GM21737 (cell line): ENCODE measurements at regions not wholly inside any gene's neighbourhood (a gene's known extent, or its start where the extent isn't known, plus 50 kb on each side); places are given as distances from the start of the nearest gene placed in this dataset.
"Not testable (repeated sequence)": the region's sequence is repeated elsewhere in the genome, so short reads cannot be mapped to it uniquely, and the experiment has no call there.

Source experiments
- ATAC-seq: cut with Tn5 transposase; IDR thresholded peaks from one replicate; pipeline ENCODE4 v1.9.1; 2021; ENCODE audit warnings: mild to moderate bottlenecking, moderate library complexity; ENCODE audit not compliant: unreplicated experiment

DNA sequence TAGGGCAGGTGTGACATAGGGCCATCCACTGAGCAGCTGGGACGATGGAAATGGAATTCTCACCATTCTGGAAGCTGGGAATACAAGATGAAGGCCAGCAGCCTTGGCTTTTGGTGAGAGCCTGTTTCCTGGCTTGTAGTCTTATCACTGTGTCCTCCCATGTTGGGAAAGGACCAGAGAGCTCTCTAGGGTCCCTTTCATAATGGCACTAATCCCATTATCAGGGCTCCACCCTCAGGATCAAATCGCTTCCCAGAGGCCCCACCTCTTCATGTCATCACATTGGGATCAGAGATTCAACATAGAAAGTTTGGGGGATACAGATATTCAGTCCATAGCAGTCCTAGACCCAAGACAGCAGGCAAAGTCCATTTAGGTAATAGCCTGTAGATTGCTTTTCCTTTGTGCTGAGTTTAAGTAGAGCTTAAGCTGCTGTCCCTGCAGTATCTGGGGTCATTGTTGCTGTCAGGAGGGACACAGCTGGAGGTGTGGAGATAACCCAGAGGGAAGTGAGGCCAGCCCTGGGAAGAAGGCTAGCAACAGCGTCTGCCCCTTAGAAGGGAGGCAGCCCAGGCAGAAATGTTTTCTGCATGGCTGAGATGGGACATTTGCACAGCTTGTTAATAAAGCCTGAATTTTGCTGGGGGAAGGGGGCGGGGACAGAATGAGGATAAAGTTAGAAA, 136.5 kb upstream of the GPR12 start:
- ATAC-seq, result no peak

DNA sequence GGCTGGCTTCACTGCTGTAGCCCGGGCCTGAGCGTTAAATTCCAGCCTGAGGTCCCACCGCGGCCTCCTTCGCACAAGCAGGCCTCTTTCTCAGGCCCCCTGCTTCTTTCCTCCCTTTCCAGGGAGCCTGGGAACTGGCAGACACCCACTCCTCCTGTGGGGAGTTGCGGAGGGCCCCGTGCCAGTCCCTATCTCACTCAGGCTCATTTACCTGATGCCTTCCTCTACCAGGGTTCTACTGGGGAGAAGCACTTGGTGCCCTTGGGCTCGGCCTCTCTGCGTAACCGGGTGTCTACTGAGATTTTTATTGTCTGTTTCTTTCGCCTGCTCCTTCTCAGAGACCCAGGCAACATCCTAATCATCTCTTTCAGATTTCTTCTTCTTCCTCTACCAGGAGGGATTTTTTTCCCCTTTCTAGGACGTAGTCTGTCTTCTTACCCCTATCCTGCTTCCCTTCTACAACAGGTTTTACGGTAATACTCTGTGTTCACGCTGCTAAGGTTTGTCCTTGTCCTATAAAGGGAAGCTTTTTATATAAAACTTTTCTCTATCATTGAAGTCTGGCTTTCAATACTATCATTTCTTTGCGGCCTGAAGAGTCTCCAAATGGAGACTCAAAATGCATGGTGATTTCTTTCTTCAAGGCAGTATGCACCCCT, 135.4 kb upstream of the GPR12 start:
- no peak for ATAC-seq

DNA sequence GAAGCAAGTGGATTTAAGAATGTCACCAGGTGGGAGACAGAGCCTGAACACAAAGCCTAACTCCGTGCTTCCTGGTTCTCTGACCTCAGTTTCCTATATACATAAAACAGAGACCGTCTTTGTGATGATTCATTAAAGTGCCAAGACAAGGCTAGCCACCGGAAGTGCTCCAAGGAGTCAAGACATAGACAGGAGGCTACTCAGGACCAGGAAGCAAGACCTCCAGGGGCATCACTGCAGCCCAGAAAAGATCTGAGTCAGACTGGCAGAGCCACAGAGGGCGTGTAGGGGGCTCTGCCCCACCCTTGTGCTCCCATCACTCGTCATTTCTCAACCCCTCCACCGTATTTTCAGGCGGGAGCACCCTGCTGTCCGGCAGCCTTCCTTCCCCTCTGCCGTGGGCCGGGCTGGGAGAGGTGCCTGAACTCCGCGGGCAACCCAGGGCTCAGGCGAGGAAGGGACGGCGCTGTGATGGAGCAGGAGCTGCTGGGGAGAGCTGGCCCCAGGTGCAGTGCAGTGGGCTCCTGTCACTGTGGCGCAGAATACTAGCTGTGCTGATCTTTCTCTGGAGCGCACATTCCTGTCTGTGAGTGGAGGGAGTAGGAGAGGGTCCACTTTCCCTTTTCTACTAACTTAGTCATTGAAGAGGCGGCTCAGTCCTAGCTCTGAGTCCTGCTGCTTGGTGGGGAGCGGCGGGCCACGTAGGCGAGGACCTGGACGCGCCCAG, 134.7 kb upstream of the GPR12 start:
- ATAC-seq, result no peak

DNA sequence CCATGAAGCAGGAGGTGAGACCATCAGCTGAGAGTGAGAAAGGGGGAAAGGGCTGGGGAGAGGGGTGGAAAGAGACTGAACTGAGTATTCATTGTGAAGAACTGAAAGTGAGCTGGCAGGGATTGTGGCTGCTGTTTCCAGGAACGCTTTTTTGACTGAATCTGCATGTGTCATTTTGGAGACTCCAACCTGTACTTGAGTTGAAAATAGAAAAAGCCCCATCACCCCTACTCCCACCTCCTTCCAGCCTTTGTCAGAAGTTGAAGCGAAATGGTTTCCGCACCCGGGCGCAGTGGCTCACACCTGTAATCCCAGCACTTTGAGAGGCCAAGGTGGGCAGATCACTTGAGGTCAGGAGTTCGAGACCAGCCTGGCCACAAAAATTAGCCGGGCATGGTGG, 128.0 kb upstream of the GPR12 start:
- ATAC-seq, result no peak

DNA sequence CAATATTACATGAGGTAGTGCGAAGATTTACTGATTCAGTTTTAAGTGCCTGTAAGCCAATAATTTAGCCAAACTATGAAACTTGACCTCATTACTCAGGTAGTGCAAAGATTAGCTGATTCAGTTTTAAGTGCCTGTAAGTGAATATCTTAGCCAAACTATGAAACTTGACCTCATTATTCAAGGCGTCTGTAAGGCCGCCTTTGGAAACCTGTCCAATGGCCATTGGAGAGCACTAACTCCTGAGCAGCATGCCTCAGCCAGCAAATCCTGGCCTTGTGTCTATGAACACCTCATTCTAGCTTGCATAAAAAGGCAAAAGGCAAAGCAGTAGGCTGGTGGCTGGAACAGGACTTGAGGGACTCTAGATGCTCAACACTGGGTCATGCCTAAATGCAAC, 127.0 kb upstream of the GPR12 start:
- no peak for ATAC-seq

DNA sequence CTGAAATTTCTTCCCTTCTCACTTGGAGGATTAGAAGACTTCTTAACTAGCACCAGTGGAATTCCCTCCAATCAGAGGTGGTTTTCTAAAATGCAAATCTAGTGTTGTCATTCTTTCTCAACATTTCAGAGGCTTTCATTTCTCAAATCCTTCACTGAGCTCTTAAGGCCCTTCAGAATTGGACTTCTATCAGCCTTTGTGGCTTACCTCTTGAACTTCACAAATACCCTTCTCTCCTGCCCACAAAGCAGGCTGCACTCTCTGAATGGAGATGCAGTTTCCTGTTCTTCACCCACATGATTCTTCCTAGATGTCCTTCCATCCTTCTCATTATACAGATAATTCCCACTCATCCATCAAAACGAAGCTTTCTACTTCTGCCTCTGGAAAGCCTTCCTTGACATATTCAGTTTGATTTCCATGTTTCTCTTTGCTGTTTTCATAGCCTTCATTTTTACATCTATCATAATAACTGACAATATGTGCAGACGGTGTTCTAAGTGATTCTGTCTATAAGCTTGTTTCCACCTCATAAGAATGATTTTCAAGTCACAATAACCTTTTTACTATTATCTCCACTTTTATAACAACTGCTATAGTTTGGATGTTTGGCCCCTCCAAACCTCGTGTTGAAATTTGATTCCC, 123.1 kb upstream of the GPR12 start:
- no peak for ATAC-seq

DNA sequence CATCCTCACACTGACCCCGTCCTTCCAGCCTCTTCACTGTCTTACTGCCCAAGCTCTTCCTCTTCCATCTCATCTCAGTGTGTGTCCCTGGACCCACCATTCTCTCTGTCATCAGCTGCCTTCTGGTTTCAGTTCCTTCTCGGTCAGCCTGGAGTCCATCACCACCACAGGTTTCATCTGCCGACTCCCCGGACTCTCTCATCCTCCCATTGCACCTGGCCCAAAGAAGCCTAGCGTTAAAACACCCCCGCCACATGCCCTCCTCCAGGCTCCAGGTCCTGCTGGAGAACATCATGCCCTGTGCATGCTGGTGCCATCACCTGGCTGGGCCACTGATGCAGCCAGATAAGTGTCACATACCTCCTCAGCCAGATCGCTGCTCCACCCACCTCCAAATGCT, 122.1 kb upstream of the GPR12 start:
- no peak for ATAC-seq

DNA sequence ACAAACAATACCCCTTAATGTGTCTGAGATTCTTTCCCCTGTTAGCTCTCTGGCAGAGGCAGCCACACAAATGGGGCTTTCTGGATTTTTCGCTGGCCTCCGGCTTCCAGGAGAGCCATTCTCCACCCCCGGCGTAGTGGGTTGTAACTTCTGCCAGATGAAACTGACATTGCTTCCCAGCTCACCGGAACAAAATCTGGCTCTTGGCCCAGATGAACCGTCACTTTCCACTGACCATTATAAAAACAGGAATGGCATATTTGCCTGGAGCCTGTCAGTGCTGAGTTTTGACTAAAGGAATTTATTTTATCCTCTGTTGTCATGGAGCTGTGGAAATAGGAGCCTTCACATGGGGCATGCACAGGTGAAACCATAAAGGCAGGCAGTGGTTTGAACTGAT, 120.6 kb upstream of the GPR12 start:
- ATAC-seq, result no peak

DNA sequence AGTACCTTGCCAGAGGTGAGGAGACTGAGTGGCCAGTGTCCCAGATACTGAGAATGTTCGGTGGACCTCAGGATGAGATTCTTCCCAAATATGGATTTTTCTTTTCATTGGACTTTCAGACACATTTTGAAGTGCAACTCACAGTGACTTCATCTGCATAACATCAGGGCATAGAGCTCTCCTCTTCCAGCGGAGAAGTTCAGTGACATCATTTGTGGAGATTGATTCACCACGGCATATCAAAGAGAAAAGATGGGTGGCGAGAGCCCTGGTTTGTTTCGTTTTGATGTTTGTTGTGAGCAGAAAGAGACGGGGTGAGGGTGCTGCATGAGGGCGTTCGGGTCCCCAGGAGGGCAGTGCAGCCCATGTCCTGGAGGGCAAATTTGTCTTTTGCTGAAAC, 120.1 kb upstream of the GPR12 start:
- no peak for ATAC-seq

DNA sequence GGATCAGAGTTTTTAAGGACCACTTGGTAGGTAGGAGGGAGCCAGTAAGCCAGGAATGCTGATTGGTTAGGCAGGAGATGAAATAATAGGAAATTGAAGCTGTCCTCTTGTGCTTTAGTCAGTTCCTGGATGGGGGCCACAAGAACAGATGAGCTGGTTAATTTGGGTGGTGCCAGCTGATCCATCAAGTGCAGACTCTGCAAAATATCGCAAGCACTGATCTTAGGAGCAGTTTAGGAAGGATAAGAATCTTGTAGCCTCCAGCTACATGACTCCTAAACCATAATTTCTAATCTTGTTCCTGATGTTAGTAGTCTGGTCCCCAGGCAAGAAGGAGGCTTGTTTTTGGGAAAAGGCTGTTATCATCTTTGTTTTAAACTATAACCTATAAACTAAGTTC, 117.9 kb upstream of the GPR12 start:
- ATAC-seq, result no peak

DNA sequence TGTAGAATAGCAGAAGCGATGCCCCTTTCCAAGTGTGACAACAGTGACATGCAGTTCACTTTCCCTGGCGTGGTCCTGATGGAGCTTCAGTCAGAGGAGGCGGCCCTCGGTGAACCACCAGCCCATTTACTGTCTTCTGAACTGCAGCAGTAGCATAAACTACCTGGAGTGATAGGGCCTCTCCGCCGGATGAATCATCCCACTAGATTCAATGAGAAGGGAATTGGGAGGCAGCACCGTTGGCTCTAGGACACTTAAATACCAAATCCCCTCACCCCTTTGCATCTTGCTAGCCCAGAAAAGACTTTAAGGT, 112.8 kb upstream of the GPR12 start:
- ATAC-seq, result no peak

DNA sequence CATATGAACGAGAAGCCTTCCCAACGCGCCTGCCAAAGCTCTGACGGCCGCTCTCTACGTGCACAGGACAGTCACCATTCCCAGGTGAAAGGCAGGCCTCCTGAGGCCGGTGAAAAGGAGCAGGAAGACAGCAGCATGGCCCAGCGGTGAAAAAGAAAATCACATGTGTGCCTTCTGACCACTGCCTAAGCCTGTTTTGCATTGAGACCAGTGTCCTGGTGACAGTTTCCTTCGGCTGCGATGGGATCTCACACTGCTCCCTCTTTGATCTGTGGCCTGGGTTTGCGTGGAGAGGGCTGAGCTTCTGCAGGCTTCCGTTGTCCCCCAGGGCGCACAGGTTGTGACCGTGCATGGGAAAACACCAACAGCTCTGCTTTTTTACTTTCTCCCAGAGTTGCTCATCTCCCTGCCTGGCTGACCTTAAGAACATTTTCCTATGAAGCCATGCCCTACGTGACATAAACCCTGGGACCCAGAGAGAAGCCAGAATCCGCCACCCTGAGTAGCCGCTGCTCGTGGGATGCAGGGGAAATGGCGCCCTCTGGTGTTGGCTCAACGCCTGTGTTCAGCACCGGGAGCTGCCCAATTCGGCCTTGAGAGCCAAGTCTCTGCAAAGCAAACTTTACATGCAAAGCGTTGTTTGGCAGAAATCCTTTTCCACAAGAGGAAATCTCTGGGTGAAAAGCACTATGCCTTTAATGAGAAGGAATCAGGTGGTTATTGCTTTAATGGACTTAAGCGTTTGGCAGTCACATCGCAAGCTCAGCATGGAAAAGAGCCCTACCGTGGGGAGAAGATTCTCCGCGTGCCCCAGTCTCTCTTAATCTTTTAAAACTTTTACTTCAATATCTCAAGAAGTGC, 112.2 kb upstream of the GPR12 start:
- ATAC-seq, result no peak

DNA sequence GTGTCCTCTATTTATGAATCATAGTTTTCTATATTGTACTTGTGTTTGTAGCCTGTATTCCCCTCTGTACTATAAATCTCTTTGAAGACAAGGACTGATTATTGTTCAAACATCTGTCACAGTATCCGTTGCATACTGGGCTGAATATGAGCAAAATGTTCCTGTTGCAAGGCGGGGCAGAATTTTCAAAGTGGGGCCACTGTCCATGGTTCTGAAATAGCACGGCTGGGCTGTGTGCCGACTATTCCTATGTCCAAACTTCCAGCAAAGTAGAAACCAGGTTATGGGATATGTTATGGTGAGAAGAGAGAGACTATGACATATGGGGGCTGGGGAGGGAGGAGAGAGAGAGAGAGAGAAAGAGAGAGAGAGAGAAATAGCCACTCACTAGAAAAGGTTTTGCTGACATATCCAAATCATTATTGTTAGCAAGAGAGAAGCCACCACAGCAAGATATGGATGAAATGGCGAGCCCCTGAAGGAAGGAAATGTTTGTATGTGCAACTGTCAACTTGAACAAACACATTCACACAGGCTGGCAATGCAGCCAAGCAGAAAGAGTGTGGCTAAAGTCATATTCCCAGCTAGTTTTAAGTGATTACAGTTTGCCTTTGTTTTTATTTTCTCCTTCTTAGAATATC, 107.0 kb upstream of the GPR12 start:
- no peak for ATAC-seq

DNA sequence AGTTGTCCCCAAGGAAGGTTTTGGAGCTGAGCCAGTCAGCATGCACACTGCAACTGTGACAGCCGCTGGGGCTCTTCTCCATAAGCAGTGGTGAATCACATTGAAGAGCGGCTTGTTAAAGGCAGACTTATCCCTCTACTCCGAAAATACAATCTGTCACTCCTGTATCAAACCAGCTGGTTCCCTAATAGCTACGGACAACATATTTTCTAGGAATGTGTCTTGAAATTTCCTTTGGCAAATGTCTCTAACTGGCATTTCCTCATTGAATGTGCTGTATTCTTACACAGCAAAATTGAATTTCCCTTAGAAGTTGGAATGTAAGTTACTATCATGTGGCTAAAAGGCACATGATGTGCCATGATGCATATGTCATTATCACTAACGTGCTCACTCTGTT, 104.0 kb upstream of the GPR12 start:
- ATAC-seq, result no peak

DNA sequence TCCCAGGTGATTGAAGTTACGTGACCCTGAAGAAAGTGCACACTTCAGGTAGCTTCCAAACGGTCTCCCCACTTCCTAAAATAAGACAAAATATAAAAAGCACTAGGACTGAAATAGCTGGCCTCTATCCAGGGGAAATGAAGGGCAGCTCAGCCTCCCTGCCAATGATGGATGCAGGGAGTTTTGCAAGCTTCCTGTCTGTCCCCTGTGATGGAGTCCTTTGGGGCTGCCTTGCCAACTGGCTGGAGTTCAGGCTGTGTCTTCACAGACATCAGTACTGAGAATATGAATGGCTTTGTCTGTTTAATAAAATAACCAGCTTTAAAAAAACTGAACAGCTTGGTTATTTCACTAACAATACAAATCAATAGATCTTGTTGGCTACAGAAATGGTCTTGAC, 101.4 kb upstream of the GPR12 start:
- ATAC-seq, result no peak

DNA sequence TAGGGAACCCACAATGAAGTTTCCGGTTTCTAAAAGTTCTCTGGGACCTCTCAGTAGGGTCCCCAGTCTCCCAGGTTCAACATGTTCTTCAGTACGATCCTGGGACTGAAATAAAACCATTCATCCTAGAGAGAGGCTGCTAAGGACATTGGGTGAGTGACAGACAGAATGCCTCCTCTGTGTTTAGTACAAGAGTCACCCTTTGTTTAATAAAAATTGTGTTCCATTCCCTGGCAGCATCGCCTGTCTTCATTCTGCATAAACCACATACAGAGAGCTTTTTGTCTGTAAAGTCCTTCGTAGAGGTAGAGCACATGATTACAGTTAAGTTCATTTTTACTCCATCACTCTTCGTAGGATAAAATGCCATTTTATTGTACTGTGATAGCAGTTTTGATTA, 95.3 kb upstream of the GPR12 start:
- ATAC-seq, result no peak

DNA sequence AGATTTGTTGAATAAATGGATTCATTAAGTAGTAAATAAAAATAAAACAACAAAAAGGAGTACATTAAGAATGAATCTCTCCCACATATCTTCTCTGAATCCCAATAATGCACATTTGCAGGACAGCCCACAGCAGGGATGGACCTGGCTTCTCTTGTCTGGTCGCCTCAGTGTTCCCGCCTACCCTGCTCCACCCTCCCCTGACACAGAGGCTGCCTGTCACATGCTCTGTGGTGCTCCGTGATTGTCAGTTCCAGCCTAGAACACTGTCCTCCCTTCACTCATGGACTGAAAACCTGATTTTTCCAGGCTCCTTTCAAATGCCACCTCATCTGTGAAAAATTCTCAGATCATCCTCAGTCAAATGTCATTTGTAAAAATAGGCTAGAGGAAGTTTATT, 94.5 kb upstream of the GPR12 start:
- ATAC-seq, result no peak

DNA sequence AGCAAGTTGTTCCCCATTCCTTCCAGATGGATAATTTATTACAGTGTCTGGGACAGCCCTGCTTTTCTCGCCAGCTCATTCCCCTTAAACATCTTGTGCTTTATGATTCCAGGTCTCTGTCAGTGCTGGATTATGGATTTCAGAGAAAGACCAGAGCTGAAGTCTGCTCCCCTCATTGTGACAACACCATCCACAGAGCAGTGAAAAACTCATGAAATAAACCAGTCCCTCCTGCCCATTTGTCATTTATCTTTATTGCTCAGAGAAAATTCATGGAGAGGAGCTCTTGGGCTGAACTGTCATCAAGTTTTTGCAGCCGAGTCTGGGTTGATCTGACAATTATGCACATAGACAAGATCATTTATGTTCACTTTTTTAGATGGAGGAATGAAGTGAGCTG, 92.7 kb upstream of the GPR12 start:
- ATAC-seq, result no peak

DNA sequence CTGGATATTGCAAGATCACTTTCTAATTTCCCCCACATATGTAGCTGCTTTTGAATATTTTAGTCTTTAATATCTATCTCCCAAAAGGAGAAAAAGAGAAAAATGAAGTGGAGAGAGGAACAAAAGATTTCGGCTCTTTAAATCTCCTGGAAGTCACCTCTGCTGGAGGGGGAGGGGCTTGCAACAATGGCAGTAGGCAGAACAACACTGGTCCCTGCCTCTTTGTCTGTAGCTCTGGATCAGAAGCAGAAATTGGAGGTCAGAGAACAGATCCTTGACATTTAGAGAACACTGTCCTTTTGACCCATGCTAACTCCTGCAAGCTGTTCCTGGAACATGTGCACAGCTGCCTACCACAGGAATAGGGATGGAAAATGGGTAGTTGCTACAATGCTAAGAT, 86.7 kb upstream of the GPR12 start:
- ATAC-seq, result no peak

DNA sequence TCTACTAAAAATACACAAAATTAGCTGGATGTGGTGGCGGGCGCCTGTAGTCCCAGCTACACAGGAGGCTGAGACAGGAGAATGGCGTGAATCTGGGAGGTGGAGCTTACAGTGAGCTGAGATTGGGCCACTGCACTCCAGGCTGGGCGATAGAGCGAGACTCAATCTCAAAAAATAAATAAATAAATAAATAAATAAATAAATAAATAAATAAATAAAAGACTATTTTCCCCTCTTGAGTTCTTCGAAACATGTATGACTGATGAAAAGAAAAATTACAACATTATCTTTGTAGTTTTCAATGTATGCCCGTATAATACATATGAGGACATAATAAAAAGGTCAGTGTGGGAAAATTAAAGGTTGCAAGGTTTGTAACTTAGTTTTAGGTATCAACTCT, 84.5 kb upstream of the GPR12 start:
- not testable (repeated sequence) for ATAC-seq

DNA sequence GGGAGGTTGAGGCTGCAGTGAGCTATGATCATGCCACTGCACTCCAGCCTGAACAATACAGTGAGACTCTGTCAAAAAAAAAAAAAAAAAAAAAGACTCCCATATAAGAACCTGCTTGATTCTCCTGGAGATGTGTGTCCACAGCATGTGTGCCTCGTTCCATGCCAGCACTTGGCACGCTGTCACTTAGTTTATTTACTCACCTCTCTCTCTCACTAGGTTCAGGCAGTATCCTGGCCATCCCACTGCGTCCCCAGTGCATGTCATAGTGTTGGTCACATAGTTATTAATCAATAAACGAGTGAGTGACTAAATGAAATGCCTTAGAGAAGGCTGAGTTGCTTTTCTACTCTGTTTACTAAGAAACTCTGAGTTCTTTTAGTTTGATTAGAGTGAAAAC, 79.1 kb upstream of the GPR12 start:
- no peak for ATAC-seq
